Stimulated activated CD4-positive, alpha-beta T cell treated with anti-CD3 and anti-CD28 coated beads, Interleukin-4, amount 100 ng/mL, for 4 hours (primary cell): ENCODE measurements at regions not wholly inside any gene's neighbourhood (a gene's known extent, or its start where the extent isn't known, plus 50 kb on each side); places are given as distances from the start of the nearest gene placed in this dataset.
"Not testable (repeated sequence)": the region's sequence is repeated elsewhere in the genome, so short reads cannot be mapped to it uniquely, and the experiment has no call there.

Experiments
- DNase-seq, 2 experiments: peaks; one replicate each; pipeline ENCODE4 v3.0.0-alpha.2; 2020

- DNase-seq, result no peak
These were observed 1234.4 kb downstream of the SUCLG1 start for GRCh38 chr2:83224591-83225200.

DNA sequence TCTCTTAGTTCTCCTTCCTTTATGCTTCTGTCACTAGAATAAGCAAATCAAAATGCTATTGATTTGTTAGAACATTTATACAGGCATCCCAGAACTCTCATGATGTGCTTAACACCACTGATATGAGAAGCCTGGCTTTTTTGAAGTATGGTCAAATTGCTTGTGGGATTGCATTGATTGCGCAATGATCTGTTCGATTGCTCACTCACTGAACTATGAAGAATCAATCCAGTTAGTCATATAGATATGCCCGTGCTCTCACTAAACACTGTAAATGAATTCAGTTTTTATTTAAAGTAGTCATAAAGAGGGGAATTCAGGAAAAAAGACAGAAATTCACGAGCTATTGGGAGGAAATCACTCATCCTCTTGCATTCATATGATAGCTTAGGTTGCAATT lies 1237.8 kb downstream of the SUCLG1 start:
- no peak for DNase-seq

GRCh38 chr2:83217854-83218253 lies 1241.2 kb downstream of the SUCLG1 start:
- no peak for DNase-seq

GRCh38 chr2:83196225-83196624 lies 1262.9 kb downstream of the SUCLG1 start:
- DNase-seq, result no peak

- DNase-seq, result no peak
These were observed 1267.8 kb downstream of the SUCLG1 start for GRCh38 chr2:83191316-83191715.

DNA sequence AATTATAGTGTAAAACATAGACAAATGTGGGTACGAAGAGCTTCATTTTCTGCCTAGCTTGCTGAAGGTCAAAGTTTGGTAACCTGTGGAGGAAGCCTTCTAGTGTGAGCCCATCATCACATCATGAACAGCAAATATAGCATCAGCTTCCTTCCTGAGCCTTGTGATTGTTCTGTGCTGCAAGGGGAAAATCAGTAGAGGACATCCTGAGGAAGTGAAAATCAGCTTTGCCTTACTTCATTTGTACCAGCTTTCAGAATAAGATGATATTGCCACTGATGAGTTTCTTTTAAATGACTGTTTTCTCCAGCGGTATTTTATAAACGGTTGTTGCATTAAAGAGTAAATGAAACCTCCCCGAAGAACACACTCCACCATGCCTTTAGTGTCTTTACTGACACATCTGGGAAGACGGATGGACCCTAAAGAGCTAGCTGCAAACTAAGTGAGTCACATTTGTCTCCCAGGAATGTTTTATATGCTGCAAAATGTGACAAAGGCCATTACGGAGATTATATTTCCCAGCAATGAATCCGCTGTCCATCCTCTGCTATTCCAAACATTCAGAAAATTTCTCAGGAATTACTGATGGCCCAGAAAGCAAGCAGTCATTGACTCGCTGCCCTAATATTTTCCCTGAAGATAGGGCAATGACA lies 1272.8 kb downstream of the SUCLG1 start:
- no peak for DNase-seq

GRCh38 chr2:83180862-83181530 lies 1278.1 kb downstream of the SUCLG1 start:
- not testable (repeated sequence) for DNase-seq

- no peak for DNase-seq
These were observed 1282.5 kb downstream of the SUCLG1 start for GRCh38 chr2:83176539-83176938.

GRCh38 chr2:83172841-83173240 lies 1286.2 kb downstream of the SUCLG1 start:
- no peak for DNase-seq

DNA sequence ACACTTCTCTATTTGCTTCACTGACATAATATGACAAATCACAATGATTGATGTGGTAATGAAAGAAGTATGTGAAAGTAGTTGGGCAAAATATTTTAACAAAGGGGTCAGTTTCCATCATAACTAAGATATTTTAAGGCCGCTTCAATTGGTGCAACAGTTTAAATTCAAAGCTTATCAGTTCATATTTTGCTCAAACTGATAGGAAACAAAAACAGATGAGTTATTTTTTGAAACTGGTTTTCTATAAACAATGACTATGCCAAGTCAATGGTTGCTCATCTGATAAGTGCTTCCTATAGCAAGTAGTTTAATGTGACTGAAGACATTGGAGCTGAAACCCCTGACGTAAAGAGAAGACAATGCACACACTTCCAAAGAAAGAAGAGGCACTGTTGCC lies 1290.7 kb downstream of the SUCLG1 start:
- DNase-seq, result no peak

DNA sequence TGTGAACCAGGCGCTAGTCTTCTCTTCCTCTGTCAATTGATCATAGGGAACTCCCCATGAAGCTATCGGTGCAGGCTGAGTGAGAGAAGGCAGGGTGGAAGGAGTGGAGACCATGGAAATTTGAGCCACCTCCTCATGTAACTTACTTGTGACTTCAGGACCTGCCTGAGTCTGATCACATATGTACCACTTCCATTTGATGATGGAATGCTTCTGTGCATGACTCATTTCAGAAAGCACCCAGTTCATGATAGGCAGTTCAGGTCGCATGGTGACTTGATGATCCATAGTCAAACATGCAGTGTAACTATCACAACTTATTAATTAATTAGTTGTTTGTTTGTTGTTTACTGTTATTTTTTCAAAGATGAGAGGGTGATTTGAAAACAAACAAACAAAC lies 1296.7 kb downstream of the SUCLG1 start:
- no peak for DNase-seq

DNA sequence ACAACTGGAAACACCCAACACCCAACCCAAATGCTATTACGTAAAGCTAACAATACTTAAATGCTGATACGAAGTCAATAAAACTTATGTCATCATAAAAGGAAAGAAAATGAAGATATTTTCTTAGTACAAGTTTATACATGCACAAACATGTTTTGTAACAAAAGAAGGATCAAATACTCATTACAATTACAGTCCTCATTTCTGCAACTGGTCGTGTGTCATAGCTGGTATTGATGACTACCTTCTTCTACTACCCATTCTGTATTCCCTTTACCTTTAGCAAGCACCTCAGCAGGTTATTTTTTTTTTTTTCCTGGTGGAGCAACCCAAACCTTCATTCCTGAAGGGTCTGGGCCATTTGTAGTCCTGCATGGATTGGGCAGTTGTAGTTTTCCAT lies 1298.5 kb downstream of the SUCLG1 start:
- DNase-seq, result no peak

DNA sequence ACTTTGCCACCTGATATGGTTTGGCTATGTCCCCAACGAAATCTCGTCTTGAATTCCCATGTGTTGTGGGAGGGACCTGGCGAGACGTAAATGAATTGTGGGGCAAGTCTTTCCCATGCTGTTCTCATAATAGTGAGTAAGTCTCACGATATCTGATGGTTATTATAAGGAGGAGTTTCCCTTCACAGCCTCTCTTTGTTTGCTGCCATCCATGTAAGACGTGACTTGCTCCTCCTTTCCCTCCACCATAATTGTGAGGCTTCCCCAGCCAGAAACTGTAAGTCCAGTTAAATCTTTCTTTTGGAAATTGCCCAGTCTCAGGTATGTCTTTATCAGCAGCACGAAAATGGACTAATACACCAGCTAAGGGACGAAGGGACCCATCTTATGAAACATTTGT lies 1303.3 kb downstream of the SUCLG1 start:
- no peak for DNase-seq

DNA sequence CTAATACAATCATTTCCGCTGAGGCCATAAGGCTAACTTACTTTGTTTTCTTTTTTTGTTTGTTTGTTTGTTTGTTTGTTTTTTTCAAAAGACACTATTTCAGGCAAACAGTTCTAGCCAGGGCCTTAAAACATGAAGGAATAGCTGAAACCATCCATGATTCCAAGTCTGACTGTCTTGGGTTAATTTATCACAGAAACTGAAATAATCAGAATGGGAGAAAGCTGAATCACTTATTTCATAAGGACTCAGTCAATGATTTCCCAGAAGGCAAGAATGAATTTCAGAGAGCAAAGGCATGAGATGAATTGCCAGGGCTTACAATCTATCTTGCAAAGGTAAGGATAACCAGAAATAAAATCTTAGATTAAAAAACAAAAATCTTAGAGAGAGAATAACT lies 1315.1 kb downstream of the SUCLG1 start:
- DNase-seq, result no peak

DNA sequence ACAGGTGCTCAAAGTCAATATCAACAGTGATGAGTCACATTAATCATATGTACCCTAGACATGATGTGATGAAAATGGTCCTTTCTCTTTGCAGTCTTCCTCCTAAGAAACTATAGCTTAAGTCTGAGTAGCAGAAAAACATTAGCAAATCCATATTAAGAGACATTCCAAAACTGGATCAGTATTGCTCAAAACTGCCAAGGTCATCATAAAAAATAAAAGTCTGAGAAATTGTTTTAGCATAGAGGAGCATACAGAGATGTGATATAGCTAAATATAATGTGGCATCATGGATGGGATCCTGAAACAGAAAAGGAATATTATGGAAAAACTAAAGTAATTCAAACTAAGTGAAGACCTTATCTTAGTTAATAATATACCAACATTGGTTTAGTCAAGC lies 1316.1 kb downstream of the SUCLG1 start:
- no peak for DNase-seq

DNA sequence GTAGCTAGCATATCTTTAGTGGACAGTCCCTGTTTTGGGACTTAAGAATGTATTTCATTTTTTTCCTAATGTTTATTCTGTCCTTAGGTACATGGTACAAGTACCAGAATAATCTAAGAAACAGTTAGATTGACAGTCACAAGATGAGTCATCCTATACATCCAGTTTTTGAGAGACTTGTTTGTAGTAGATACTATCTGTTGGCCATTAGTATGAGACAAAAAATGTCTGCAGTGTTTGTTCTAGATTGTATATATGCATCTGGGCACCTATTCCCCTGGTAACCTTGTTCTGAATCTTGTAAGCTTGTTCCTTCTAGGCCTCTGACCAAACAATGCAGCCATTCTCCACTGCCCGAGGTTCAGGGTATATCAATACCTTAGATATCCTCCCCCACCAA lies 1343.5 kb downstream of the SUCLG1 start:
- no peak for DNase-seq

GRCh38 chr2:83115155-83115554 lies 1343.9 kb downstream of the SUCLG1 start:
- DNase-seq, result no peak

DNA sequence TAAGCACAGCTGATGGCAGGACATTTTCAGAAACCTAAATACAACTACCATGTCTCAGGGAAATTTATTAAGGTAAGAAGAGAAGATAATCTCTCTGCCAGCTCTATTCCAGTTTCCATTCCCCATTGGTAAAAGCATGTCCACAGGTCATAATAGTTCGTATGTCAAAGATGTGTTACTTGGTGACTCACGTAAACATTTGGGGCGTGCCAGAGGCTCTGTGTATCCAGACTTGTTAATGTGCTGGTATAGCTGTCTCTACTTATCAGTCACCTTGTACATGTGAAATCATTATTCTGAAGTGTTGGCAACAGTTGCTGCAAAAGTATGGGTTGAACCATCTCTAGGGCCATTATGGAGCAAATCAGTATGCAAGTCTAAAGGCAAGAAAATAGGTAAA lies 1345.1 kb downstream of the SUCLG1 start:
- no peak for DNase-seq

- DNase-seq, result no peak
These were observed 1346.2 kb downstream of the SUCLG1 start for GRCh38 chr2:83112858-83113257.

DNA sequence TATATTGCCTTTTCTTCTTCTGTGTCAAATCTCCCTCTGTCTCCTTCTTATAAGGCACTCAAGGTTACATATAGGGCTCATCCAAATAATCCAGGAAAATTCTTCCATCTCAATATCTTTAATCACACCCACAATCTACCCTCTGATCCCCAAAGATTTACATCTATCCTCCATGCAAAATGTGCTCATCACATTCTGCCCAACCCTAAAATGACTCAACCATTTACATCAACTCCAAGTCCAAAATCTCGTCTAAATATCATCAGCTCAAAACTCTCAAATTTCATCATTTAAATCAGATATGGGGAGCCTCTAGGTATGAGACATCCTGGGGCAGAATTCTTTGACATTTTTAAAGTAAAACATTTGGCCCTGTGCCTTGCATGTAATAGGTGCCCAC lies 1349.8 kb downstream of the SUCLG1 start:
- no peak for DNase-seq

DNA sequence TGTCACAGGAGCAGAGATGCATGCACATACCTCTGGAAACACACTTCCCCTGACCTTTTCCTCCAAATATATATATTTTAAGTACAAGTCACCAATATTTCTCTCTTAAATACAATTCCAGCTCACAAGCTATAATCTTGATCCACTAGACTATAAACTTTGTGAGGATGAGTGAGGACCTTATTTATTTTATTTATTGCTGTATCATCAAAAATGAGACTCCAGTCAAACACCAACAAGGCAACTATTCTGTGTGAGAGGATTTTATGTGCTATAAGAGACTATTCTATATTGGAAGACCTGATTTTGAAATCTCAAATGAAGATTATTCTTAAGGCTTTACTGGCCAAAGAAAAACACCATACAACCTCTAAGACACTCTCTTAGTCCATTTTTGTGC lies 1352.2 kb downstream of the SUCLG1 start:
- no peak for DNase-seq

DNA sequence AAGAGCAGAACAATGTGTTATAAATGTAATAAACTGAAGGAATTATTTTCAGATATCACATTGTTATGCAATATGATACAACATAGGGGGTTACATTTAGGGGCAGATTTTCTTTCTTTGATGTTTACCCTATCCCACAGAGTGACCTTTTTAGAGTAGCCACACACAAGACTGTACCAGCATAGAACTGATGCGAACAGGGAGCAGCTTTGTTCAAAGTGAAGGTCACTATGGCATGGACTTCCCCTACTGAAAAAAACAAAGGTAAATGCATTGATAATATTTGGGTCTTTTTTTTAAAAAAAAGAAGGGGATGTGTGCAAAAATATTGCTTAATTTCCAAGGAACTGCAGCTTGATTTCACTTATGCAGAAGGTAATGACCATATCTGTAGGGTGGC lies 1354.9 kb downstream of the SUCLG1 start:
- DNase-seq, result no peak

DNA sequence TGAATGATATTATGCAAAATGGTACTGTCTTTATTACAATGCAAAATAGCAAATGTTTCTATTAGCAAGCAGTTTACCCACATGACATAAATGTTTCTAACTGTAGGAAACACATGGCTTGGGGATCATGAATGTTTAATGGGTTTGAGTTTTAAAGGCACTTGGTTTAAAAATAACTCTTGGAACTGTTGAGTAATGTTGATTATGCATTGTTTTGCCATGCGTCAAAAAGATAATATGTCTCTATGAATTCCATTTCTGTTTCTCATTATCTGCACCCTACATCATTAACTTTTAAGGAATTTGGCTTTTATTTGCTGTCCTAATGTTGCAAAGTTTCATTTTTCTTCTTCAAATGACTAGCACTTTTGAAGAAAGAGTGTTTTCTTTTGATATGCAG lies 1355.5 kb downstream of the SUCLG1 start:
- no peak for DNase-seq

GRCh38 chr2:83089051-83089450 lies 1370.0 kb downstream of the SUCLG1 start:
- DNase-seq, result not testable (repeated sequence)

GRCh38 chr2:83085869-83086268 lies 1373.2 kb downstream of the SUCLG1 start:
- DNase-seq, result no peak
